ENCODE measurements at regions not wholly inside any gene's neighbourhood (a gene's known extent, or its start where the extent isn't known, plus 50 kb on each side); places are given as distances from the start of the nearest gene placed in this dataset.
"Not testable (repeated sequence)": the region's sequence is repeated elsewhere in the genome, so short reads cannot be mapped to it uniquely, and the experiment has no call there.

DNA sequence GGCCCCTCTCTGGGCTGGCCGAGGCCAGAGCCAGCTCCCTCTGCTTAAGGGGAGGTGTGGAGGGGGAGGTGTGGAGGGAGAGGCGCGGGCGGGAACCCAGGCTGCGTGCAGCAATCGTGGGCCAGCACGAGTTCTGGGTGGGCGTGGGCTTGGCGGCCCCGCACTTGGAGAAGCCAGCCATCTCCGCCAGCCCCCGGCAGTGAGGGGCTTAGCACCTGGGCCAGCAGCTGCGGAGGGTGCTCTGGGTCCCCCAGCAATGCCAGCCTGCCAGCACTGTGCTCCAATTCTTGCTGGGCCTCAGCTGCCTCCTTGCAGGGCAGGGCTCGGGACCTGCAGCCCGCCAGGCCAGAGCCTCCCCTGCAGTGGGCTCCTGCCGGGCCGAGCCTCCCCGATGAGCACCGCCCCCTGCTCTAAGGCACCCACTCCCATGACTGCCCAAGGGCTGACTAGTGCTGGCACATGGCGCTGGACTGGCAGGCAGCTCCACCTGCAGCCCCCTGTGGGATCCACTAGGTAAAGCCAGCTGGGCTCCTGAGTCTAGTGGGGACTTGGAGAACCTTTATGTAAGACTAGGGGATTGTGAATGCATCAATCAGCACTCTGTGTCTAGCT lies 96.7 kb upstream of the OR9G4 start:
- Histone ChIP-seq H3K9me3 (no peaks in the 10 kb centered on the region), H3K36me3 (no peaks in the 10 kb centered on the region), H3K4me1 (no peaks in the 10 kb centered on the region), H3K27ac (no peak overlapping the region), H3K27me3 (no peaks in the 10 kb centered on the region), H3K4me3 (no peak overlapping the region)
- TF ChIP-seq, protein P1, sequence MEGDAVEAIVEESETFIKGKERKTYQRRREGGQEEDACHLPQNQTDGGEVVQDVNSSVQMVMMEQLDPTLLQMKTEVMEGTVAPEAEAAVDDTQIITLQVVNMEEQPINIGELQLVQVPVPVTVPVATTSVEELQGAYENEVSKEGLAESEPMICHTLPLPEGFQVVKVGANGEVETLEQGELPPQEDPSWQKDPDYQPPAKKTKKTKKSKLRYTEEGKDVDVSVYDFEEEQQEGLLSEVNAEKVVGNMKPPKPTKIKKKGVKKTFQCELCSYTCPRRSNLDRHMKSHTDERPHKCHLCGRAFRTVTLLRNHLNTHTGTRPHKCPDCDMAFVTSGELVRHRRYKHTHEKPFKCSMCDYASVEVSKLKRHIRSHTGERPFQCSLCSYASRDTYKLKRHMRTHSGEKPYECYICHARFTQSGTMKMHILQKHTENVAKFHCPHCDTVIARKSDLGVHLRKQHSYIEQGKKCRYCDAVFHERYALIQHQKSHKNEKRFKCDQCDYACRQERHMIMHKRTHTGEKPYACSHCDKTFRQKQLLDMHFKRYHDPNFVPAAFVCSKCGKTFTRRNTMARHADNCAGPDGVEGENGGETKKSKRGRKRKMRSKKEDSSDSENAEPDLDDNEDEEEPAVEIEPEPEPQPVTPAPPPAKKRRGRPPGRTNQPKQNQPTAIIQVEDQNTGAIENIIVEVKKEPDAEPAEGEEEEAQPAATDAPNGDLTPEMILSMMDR (IDR thresholded peaks at IDR 0.05) = no peak
- peak in 1 of 4 donors; percentile 72 for DNase-seq
- no peak for ATAC-seq
- intact Hi-C loops (cut with DNase I) = loop anchor here in 1 of 2 donors (10.0 kb wide), 1 partner anchor 280 kb away; no protein-coding TSS in a partner anchor

DNA sequence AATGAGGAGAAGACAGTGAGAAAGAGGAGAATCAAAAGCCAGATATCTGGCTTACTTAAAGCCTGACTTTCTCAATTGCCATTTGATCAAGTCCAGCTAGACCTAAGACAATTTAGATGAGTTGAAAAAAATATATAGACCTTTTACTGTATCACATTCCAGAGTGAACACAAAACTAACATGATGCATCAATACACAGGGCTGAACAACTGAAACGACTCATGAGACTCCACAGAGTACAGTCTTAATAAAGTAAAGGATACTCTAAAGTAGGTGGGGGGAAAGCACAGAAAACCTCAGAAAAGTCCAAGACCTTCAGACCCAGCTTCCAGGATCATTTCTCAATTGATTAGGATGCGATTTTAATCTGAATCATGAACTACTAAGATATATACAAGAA lies 95.3 kb upstream of the OR9G4 start:
- no peaks in the 10 kb centered on the region for H3K4me1 ChIP-seq

DNA sequence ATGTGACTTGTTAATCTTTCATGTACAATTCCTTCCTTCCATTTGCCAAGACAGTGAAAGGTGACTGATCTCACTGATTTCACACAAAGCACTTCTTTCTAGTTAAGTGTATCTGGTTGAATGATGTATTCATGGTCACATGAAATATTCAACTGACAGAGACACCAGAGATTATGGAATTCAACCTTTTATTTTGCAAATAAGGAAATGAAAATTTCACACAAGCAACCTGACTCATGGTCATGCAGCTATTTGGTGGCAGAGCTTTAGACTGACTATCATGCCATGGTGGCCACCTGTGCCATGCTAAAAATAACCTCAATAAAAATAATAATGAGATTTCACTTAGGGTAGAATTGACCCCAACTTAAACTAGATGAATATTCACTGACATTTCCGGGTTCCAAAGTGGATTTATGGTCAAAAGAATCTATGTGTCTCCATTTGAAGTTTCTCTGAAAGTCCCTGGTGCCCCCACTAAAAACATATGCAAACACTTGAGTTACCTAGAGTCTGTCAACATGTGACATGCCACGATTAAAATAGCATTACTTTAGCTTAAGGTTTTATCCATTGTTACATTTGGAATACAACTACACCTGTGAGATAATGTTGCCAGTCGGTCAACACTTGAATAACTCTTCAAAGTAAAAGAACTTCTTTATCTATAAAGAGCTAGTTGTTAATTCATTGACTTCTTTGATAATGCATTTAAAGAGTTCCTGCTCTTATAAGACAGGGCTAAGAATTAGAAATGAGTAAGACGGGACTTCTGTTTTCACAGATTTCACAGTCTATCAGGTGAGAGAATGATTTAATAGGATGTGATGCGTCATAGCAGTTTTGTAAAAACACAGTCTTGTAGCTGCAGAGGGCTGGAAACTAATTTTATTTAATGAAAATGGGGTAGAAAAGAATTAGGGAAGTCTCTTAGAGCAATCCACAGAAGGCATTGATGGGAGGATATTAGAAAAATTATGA lies 94.6 kb upstream of the OR9G4 start:
- Histone ChIP-seq H3K9me3 (no peaks in the 10 kb centered on the region), H3K27me3 (no peaks in the 10 kb centered on the region), H3K4me1 (no peaks in the 10 kb centered on the region), H3K4me3 (no peak overlapping the region), H3K27ac (no peak overlapping the region), H3K36me3 (no peaks in the 10 kb centered on the region)
- TF ChIP-seq, protein P1 (IDR thresholded peaks at IDR 0.05) = no peak
- intact Hi-C loops (cut with DNase I) = loop anchor here in 1 of 2 donors (5.0 to 10.0 kb wide), 2 partner anchors 282 to 409 kb away; no protein-coding TSS in a partner anchor
- no peak for DNase-seq
- ATAC-seq = peak; percentile 75

More for the DNA sequence above, 95.3 kb upstream of the OR9G4 start:
- Histone ChIP-seq H3K27me3 (no peaks in the 10 kb centered on the region), H3K27ac (no peak overlapping the region), H3K4me3 (no peak overlapping the region), H3K9me3 (no peaks in the 10 kb centered on the region), H3K36me3 (no peaks in the 10 kb centered on the region)
- DNase-seq = no peak
- TF ChIP-seq, protein P1 (IDR thresholded peaks at IDR 0.05) = no peak
- no peak for ATAC-seq
- intact Hi-C loops (cut with DNase I) = loop anchor here in 1 of 2 donors (5.0 to 10.0 kb wide), 2 partner anchors 281 to 408 kb away; no protein-coding TSS in a partner anchor

DNA sequence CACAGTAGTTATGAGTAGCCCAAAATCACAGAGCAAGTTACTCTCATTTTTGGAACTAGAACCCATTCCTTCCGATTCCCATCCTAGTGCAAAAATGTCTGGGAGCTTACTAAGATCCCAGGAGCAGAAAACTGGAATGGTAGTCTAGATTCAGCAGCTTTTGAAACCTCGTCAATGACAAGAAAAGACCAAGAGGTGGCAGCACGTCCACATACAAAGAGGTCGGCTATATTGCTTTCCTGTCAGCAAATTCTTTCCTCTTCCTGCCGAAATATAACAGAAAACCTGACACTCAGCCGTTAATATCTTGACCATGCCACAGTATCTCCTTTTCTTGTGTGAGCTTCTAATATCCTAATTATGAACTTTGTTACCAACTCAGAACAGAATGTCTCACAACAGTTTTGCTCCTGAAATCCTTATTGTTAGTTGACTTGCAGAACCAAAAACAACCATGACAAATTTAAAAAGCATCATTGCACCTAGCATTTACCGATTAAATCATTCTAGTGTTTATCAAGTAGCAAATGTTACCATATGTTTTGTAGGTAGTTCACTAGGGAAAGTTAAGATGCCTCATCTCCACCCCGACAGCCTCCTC lies 92.8 kb upstream of the OR9G4 start:
- Histone ChIP-seq H3K27ac (no peak overlapping the region), H3K36me3 (no peaks in the 10 kb centered on the region), H3K27me3 (no peaks in the 10 kb centered on the region), H3K9me3 (no peaks in the 10 kb centered on the region), H3K4me3 (no peak overlapping the region), H3K4me1 (no peaks in the 10 kb centered on the region)
- TF ChIP-seq, protein P1 (IDR thresholded peaks at IDR 0.05) = peak; percentile 50 to 59
- ATAC-seq = peak; percentile 80
- intact Hi-C loops (cut with DNase I) = loop anchor here in 1 of 2 donors (5.0 to 10.0 kb wide), 2 partner anchors 283 to 411 kb away; no protein-coding TSS in a partner anchor
- peak in 3 of 4 donors; percentile 35 to 76 (median 66) for DNase-seq

DNA sequence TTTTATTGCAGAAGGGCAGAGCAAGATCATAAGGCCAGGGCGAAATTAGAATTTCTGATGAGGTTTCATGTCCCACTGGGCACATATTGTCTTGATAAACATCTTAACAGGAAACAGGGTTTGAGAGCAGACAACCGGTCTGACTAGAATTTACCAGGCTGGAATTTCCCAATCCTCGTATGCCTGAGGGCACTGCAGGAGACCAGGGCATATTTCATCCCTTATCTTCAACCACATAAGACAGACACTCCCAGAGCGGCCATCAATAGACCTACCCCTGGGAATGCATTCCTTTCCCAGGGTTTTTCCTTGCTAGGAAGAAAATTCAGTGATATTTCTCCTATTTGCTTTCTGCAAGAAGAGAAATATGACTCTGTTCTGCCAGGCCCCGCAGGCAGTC lies 78.9 kb upstream of the OR9G4 start:
- DNase-seq; H3K27me3 ChIP-seq; ATAC-seq; H3K36me3 ChIP-seq; intact Hi-C loops (cut with DNase I); H3K27ac ChIP-seq; H3K4me3 ChIP-seq; H3K4me1 ChIP-seq: not testable (repeated sequence)
- H3K9me3 ChIP-seq = peaks cover 0 to 15% of the 10 kb centered on the region in 2 donors
